Fibroblast of gingiva (primary cell): ENCODE measurements at regions not wholly inside any gene's neighbourhood (a gene's known extent, or its start where the extent isn't known, plus 50 kb on each side); places are given as distances from the start of the nearest gene placed in this dataset.
A peak's percentile ranks its signal among the peaks of the same experiment; 100 is the strongest.

Experiments
- DNase-seq: peaks from one replicate; pipeline ENCODE4 v3.0.0-alpha.2; 2011; ENCODE audit warnings: low read depth

DNA sequence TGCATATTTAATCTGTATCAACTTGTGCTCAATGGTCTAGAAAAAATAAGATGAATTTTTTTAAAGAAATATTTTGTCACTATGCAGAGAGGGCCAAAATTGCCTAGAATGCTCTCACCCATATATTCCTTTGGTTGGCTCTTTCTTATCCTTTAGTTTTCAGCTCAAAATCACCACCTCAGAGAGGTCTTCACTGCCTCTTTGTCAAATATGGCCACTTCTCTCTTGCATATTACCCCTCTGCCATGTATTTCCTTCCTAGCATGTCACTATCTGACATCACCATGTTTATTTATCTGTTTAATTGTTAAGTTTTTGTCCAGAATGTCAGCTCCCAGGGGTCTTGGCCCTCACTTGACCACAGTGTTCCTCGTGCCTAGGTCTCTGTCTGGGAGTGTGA lies 535.2 kb upstream of the CDH2 start:
- DNase-seq = no peak

- DNase-seq = no peak
Measured at GRCh38 chr18:28711096-28711495, 534.2 kb upstream of the CDH2 start.

GRCh38 chr18:28707006-28707405 lies 530.1 kb upstream of the CDH2 start:
- no peak for DNase-seq

DNA sequence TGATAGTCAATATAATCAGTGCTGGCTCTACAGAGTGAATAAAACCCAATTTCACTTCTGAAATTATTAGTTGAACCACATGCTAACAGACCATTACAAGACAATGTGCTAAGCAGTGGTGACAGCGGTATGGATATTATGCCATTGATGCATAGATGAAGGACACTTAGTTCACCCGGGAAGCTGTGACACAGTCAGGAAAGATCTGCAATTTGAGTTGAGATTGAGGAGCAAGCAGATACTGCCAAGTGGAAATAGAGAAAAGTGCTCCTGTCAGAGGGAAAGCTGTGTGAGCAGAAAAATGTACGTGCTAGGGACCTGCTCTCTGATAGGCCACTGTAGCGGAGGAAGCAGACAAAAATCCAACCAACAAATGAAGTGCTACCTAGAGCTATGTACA lies 529.5 kb upstream of the CDH2 start:
- no peak for DNase-seq

DNA sequence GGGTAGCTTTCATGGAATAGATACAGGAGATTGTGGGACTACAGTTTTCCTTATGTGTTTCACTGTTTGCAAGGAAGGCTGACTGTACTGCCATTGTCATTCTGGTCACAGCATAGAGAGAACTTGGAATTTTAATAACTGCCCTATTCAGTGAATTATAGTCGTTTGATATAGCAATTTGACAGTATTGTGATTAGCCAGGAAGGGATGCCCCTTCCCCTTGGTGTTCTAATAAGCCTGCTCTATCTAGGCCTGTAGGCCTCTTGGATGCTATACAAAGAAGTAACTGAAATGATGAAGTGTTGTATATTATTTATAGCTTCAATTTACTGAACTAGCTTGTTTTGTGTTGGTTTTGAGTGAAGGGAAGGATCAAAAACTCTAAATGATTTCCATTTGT lies 528.6 kb upstream of the CDH2 start:
- no peak for DNase-seq

DNA sequence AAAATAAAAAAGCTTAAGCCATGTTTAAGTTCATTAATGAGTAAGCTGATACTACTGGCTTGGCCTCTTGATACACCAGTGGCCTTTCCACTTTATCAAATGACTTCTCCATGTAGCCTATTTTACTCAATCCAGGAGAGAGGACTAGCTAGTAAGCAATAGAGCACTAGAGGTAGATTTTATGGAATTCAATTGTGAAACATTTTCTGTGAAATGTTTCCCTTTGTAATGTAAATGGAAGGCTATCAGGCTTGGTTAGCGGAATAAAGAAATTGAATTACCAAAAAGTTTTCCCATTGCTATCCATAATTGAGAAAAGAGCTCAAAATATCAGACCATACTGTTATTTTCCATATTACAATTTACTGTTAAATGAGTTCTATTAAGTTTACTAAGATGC lies 515.4 kb upstream of the CDH2 start:
- no peak for DNase-seq

DNA sequence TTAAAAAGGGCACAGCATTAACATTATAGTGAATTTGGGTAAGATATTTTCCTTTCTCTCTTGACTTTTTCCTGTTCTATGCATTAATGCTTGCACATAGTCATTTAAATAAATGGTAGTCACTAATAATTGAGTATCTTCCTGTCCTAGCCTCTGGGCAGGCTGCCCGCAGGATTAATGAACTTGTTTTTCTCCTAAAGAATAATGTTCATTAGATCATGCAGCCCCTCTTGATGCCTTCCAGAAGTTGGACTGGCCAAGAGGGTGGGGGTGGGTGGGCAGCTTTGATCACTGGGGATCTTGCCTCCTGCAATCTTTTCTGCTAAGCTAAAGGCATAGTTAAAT lies 514.5 kb upstream of the CDH2 start:
- no peak for DNase-seq

GRCh38 chr18:28690836-28691495 lies 514.0 kb upstream of the CDH2 start:
- DNase-seq = no peak

DNA sequence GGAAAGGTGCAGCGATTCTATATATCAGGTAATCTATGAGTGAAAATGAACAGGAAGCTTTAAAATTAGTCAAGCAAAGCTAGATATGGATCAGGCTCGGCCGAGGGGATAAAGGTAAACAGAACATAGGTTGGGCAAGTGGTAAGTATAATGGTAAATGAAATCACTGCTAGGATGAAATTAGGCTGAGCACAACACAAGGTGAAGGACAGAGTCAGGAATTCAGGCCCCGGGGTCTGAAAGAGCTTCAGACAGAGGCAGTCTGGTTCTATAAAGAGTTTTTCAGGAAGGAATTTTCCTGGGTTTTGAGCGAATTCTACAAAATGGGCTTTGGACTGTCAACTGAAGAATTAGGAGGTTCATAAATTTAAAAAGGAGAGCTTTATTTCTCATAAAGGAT lies 513.2 kb upstream of the CDH2 start:
- no peak for DNase-seq

DNA sequence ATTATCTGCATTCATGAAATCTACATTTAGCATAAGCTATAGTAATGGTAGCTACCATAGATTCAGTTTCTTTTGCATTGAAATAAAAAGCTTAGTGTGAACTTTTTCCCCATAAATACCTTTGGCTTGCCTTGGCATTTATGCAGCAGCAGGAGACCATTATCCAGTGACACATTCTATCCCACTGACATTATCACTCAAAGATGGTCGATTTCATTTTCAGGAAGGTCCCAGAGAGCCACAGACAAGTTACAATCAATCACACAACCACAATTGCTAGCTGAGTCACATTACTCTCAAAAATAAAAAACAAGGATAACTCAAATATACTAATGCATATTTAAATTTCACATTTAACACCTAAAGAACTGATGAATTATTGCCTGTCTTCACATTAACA lies 512.7 kb upstream of the CDH2 start:
- no peak for DNase-seq

GRCh38 chr18:28684746-28685355 lies 507.9 kb upstream of the CDH2 start:
- peak; percentile 73 for DNase-seq

- DNase-seq = no peak
Measured at GRCh38 chr18:28682912-28683311, 506.0 kb upstream of the CDH2 start.

DNA sequence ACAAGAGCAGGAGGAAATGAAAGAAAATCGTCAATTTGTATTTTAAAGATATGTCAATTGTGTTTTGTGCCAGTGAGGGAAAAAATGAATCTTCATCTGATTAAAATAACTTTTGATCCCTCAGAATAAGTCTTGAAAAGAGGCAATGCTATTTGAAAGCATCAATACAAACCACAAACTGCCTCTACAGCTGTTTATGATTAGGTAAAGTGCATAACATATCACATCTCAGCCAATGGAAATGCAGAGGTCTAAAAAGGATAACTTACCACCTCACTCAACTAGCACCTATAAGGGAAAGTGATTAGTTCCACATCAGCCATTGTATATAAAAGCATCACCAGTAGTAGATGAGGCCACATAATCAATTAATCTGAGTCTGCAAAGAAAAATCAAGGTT lies 492.2 kb upstream of the CDH2 start:
- DNase-seq = peak; percentile 18

- no peak for DNase-seq
Measured at GRCh38 chr18:28666216-28666615, 489.3 kb upstream of the CDH2 start.

DNA sequence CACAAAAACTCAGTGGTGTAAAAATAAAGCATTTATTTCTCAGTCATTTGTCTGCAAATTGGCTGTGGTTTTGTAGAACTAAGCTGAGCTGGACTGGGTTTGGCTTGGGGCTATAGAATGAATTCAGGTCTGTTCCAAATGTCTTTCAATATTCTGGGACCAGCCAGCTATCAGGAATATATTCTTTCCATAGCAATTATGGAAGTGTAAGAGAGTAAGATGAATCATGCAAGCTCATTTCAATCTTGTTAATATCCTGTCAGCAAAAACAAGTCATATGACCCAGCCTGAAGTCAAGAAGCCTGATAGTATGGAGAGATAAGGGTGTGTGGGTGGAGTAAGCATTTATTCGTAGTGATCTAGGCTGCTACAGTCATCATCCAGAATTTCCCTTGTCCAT lies 481.0 kb upstream of the CDH2 start:
- DNase-seq = no peak

GRCh38 chr18:28652654-28653053 lies 475.7 kb upstream of the CDH2 start:
- no peak for DNase-seq

- no peak for DNase-seq
Measured at GRCh38 chr18:28651298-28651697, 474.4 kb upstream of the CDH2 start.

DNA sequence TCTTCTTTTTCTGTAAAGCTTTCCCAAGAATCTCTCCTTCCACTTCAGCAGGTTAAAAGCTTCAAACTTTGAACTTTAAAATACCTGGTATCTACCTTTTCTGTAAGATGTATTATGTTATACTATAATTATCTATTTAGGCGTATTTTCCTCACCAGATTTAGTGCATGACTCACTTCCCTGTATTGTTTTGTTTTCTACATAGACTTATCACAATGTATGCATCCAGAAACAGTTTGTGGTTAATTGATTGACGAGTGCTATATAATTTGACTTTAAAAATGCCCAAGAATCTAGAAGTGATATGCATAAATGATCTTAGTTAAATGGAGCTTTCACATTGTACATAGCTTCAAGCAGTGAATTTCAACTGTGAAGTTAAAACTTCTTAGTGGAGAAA lies 473.9 kb upstream of the CDH2 start:
- DNase-seq = no peak

- DNase-seq = no peak
Measured at GRCh38 chr18:28647961-28648360, 471.0 kb upstream of the CDH2 start.

GRCh38 chr18:28637897-28638296 lies 461.0 kb upstream of the CDH2 start:
- DNase-seq = no peak

- DNase-seq = no peak
Measured at GRCh38 chr18:28635530-28635929, 458.6 kb upstream of the CDH2 start.

DNA sequence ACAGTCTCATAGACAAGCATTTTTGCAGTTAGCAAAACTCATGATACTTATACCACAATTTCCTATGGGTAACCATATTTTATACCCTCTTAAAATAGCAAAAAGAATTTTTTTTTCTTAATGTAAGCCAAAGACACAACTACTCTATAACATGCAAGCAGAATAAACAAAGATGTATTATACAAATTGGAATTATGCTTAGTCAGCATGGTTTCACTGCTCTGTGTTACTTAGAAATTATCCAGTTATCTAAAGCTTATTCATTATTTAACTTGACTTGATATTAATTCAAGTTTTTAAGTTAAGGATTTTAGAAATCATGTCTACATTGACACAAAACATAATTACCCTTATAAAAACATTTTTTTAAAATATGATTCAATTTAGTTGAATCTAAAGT lies 449.8 kb upstream of the CDH2 start:
- no peak for DNase-seq

DNA sequence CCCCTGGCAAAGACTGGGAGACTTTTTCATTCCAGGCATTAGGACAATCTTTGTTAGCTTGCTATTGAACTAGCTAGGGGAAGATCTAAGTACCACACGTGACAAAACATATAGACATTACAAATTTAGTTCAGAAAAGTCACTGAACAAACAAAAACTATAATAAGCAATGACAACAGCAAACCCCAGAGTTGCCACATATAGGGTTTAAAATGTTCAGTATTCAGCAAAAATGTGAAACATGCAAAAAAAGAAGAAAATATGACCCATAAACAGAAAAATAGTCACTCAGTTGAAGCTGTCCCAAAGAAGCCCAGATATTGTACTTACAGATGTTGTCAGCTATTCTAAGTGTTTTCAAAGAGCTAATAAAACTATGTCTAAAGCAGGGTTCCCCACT lies 431.1 kb upstream of the CDH2 start:
- DNase-seq = peak; percentile 75

DNA sequence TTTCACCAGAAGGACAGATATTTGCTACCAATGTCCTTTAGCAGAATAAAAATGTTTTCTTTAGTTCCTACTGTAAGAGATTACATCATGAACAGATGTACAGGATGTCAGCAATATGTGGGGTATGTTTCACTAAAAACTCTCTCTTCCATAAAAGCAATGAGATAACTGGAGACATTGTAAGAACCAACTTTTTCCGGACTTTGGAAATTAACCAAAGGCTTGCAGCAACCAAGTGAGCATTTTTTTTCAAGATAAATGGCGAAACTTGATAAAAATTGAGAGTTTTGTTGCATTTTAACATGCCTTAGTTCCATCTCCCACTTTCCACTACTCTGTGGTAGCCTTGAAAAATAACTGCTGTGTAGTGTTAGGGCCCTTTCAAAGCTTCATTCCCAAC lies 429.8 kb upstream of the CDH2 start:
- DNase-seq = no peak

- DNase-seq = no peak
Measured at GRCh38 chr18:28602391-28602790, 425.5 kb upstream of the CDH2 start.
